HG03354 (cell line): ENCODE measurements at regions not wholly inside any gene's neighbourhood (a gene's known extent, or its start where the extent isn't known, plus 50 kb on each side); places are given as distances from the start of the nearest gene placed in this dataset.
"Not testable (repeated sequence)": the region's sequence is repeated elsewhere in the genome, so short reads cannot be mapped to it uniquely, and the experiment has no call there.

Experiments used
- ATAC-seq: cut with Tn5 transposase; IDR thresholded peaks from one replicate; pipeline ENCODE4 v1.9.1; 2021; ENCODE audit warnings: mild to moderate bottlenecking; ENCODE audit not compliant: unreplicated experiment, poor library complexity, severe bottlenecking

DNA sequence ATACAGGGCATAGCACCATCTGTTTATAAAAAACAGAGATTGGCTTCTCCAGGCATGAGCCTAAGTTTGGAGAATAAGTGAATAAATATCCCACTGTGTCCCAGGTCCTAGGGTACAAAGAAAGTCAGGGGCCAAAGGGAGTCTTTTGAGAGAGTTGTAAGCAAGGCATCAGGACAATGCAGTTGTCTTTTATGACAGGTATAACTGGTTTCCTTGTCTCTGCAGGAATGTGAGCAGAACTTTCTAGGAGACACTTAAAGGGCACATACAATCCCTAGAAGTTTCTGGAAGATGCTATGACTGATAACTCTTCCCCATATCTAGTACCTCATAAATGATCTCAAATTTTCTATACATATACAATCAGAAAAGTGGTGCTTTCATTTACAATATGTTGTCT, 245.6 kb upstream of the RGMB start:
- no peak for ATAC-seq

DNA sequence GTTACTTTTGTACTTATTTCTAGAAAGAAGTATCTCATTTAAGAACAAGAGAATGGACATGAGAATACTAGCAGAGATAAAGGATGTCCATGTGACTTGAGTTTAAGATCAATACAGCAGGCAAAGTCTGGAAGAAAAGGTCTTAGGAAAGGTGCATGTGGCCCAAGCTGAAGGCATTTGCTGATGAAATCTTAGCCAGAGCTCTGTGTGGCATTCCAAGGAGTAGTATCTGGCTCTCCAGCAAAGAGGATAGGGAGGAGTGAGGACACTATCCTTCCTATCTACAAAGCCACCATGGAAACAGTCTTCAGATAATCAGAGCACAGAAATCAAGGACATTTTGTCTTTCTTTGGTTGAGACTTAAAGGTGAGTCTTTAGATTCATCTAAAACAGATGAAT, 244.1 kb upstream of the RGMB start:
- ATAC-seq: no peak

DNA sequence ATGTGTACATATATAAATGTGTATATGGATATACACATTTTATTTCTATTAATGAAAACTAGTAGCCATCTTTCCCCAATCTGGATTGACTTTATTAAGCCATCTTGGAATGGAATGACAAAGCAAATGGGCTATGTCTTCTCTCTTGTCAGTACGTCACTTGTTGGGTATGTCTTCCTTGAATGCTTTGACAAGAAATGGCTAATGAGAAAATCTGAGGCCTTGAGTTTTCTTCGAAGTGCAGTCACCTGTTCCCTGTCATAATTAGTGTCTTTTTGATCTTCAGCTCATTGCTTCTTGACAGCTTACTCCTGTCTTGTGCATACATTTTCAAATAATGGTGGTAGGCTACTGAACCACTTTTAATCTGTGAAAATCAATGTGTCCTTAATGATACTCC, 243.2 kb upstream of the RGMB start:
- no peak for ATAC-seq

DNA sequence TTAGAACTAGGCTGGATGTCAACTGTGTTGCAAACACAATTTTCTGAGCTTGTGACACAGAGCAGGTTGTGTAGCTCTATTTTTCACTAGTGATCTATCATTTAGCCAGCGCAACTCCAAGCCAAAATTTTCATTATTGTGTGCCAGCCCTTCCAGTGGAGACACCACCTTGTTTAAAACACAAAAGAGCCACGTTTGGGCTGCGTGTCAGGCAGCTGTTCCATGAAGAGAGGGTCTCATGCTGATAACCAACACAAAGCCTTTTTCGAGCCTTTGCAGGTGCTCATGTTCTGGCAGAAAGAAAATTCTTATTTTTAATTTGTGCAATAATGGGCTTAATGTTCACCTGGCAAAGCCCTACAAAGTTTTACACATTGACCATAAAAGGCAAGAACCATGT, 237.6 kb upstream of the RGMB start:
- no peak for ATAC-seq

DNA sequence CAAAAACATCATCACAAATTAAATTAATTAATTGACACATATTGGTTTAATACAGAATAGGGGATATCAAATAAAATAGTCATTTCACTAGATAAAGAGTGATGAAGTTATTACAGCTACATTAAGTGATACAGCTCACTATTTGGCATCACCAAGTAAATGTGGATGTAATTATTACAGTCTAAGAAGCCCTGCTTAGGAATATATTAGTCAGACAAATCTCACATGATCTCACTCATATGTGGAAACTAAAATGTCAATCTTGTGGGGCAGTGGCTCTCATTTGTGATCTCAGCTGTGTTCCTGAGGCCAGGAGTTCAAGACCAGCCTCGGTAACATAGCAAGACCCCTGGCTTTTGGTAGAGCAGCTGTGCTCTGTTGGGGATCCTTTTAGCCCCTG, 233.4 kb upstream of the RGMB start:
- no peak for ATAC-seq

DNA sequence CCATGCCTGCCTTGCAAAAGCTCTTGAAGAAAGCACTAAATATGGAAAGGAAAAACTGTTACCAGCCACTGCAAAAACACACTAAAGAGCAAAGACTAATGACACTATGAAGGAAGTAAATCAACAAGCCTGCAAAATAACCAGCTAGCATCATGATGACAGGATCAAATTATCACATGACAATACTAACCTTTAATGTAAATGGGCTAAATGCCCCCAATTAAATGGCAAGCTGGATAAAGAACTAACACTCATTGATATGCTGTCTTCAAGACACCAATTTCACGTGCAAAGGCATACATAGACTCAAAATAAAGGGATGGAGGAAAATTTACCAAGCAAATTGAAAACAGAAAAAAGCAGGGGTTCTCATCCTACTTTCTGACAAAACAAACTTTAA, 231.8 kb upstream of the RGMB start:
- ATAC-seq: no peak

DNA sequence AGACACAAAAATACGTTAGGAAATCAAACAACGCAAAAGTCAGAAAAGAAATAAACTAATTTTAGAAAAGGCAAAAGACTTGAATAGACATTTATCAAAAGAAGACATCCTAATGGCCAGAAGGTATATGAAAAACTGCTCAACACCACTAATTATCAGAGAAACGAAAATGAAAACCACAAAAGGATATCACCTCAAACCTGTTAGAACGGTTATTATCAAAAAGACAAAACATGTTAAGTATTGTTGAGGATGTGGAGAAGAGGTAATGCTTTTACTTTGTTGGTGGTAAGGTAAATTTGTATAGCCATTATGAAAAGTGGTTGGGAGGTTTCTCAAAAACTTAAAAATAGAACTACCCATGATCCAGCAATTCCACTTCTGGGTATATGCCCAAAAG, 230.0 kb upstream of the RGMB start:
- ATAC-seq: no peak

DNA sequence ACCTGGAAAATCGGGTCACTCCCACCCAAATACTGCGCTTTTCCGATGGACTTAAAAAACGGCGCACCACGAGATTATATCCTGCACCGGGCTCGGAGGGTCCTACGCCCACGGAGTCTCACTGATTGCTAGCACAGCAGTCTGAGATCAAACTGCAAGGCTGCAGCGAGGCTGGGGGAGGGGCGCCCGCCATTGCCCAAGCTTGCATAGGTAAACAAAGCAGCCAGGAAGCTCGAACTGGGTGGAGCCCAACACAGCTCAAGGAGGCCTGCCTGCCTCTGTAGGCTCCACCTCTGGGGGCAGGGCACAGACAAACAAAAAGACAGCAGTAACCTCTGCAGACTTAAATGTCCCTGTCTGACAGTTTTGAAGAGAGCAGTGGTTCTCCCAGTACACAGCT, 226.5 kb upstream of the RGMB start:
- not testable (repeated sequence) for ATAC-seq

DNA sequence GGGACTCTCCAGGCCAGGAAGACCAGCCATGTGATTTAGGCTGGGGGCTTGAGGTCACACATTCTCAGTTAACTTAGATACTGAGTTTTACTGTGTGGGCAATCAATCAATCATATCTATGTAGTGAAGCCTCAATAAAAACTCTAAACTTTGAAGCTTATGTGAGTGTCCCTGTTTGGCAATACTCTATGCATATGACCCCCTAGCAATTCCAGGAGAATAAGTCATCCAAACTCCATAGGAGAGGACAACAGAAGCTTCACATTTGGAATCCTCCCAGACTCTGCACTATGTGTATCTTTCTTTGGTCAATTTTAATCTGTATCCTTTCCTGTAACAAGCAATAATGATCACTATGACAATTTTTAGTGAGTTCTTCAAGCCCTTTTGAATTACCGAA, 216.8 kb upstream of the RGMB start:
- ATAC-seq: no peak

DNA sequence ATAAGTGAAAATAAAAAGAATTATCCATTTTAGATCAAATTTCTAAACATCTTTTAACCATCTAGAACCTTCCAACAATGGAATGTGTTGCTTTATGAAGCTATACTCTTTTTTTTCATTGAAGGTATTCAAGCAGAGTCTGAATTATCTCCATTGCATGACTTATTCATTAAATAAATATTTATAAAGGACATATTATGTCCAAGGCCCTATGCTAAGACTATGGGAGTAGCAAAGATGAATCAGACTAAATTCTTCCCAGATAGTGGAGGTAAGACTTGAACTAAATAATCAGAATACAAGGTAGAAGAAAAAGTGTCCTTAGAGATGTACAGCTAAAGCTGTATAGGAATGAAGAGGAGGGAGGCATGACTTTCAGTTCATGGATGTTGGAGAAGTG, 215.5 kb upstream of the RGMB start:
- ATAC-seq: no peak

DNA sequence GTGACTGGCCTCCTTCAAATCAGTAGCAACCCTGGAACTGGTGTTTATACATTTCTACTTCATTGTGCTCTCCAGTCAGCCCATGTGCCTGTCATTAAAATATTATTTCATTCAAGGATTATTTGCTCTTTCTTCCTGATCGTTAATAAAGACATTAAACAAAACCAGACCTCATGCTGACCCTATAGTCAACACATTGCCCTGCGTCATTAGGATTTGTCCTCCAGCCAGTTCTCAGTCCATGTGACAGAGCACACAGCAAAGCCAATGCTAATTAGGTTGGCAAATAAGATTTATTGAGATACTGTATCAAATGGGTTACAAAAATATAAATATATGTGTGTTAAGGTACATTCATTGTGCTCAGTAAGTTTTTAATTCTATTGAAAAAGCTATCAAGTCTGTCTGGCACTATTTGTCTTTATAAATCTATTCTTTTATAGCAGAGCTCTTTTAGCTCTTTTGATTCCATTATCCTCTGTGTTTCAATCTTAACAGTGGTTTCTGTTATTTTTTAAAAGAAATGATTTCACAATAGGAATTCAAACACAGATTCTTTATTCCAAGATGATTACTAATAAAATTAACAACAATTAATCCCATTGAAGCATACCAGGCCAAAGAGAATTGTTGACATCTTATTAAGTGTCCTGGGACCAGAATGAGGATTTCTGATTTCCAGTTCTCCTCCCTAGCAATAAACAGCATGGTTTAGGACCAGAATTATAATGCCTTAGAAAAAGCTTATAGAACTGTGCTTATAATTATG, 209.4 kb upstream of the RGMB start:
- ATAC-seq: no peak

DNA sequence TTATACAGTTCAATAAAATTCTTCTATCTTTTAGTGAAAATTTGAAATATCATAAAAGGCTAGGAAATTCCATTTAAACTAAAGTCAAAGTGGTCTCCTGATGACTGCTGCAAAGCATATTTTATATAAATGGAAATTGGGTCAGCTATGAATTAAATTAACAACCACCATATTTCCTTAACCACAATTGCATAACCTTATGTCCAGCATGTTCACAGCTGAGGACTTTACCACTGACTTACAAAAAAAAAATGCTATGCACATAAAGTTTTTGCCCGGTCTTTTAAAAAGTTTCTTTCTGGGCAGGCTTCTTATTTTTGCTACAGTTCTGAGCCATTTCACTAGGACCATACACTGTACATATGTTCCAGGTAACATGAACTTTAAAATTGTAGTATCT, 208.6 kb upstream of the RGMB start:
- ATAC-seq: no peak

DNA sequence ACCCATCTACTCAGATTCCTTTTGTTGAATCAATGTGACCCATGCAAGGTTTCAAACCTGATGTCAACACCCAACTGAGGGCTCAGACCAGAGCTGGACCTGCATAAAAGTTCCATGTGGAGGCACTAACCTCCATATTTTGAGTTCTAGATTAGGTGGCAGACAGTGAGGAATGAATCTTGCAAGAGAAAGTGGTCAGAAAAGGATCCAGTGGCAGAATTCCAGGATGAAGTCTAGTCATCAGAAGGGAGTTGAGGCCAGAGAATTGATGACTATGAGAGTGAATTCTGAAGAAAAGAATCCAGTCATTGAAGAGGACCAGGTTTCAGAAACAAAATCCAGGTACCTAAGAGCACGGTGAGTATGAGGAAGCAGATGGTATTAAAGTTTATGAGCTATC, 205.1 kb upstream of the RGMB start:
- ATAC-seq: no peak

DNA sequence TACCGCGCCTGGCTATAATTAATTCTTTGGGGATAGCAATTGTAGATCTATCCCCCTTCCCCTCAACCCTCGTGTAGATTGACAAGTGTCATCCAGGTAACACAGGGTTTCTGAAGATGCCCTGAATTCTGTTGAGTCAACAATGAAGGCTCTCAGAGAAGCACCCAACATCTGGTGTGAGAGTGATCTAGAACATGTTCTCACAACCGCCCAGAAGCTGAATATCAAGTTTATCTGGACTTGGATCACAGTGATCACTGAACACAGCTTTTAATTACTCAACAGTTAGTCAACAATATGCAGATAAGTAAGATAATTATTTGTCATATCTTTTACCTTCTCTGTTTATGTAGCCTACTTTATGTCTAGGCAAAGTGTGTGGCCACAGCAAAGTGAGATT, 204.2 kb upstream of the RGMB start:
- no peak for ATAC-seq

DNA sequence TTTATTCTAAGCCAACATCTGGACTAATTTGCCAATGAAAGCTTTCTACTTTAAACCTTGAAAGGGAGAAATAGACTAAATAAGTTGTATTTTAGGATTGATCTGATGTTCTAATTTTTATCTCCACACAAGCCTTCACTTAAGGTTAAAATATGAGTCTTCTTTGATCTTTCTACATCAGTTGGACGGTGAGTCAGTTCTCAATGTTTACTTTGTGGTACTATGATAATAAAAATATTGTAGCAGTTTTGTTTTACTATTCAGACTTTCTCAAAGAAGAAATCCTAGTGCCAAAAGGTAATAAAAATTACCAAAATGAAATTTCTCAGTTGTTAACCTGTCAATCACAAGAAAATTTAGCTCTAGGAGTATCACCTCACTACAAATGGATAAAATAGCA, 203.5 kb upstream of the RGMB start:
- ATAC-seq: no peak

DNA sequence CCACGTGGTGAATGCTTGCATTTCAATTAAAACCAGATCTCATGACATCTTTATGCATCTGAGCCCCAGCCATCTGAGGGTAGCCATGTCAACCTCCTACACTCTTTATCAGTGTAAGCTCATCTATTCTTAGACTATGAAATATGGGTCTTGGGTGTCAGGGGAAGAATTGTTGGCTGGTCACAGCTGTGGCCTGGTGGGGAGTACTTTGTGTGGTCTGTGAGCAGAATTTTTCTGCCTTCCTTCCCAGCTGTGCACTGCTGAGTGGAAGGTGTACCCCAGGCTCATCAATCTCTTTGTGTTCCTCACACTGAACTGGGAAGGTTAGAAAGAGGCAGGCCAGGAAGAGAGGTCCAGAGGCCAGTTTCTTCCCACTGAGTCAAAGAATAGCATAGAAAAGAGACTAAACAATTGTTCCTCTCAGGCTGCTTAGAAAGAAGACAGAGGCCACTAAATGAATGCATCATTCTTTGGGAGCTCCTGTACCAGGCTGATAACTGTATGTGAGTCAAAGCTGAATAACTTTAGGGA, 202.7 kb upstream of the RGMB start:
- no peak for ATAC-seq

DNA sequence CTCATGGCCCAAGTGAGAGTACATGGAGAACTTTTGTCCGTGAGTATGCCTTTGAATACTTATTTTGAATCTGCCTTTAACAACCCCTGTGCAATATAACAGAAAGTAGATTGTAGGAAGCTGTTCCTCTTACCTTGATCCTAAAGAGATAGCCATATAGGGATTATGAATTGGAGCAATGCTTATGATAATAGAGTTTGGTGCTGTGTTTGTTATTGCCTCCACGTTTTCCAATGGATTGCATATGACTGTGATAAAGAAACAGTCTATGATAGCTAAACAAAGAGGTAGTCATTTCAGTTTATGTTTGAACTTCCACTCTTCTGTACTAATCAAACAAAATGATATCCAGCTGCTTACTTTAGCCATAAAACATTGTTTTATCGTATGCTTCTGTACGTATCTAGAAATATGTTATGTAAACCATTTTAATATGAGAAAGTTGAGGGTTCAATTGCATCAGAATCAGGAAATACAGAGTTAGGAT, 199.6 kb upstream of the RGMB start:
- ATAC-seq: no peak

DNA sequence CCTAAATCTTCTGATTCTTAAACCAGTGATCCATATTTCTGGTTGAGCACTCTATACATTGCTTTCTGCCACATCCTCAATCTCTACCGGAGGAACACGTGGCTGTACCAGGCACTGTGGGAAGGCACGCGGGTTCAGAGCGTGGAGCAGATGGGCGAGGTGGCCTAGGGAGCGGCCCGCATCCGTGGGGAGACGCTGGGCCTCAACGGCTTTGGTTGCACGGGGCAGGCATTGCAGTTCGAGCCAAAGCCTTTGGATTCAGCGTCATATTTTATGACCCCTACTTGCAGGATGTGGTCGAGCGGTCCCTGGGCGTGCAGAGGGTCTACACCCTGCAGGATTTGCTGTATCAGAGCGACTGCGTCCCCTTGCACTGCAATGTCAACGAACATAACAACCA, 197.2 kb upstream of the RGMB start:
- ATAC-seq: no peak

DNA sequence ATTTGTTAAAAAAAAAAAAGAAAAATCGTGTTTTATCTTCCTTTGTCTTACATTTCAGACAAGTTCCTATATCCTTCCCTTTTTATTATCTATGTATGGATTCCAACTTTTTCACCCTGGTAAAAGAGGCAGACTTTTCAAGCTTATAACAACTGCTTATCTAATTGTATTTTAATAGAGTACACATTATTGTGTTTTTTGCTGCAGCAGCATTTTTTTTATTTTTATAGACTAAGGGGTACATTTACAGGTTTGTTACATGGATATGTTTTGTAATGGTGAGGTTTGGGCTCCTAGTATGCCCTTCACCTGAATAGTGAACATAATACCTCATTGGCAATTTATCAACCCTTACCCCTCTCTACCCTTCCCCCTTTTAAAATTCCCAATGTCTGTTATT, 195.0 kb upstream of the RGMB start:
- no peak for ATAC-seq

DNA sequence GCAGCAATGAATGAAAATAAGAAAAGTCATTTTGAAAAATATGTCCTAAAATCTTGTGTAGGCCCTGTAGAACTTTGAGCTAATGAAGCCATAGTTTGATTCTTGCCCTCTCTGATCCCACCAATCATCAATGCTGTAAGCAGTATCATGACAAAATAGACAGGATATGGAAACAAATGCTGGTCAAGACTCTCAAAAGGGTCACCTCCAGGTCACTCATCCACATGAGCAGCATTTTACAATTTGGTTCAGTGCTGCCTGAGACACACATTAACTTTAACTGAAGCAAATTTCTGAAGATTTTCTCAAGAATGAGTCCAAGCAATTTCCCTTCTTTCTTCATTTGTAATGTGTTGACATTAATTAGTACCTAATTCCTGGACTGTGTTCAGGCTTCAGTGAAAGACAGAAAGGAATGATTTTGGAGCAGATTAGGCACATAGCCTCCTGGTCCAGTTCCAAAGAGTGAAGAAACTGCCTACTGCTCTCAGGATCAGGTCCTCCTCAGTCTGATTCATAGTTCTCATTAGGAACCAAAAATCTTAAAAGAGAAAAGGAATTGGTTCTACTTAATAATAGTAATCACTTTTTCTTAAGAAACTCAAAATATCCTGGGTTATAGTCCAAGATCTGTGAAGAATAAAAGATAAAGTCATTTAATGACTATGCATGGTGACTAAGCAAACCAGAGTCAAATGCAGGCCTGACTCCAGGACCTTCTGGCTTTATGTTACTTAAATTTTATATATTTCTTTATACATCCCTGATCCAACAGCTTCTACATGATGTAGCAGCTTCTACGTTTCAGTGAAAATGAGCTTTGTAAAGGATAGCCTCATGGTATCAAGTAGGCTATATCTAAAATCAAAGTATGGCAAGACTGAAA, 192.1 kb upstream of the RGMB start:
- ATAC-seq: no peak

DNA sequence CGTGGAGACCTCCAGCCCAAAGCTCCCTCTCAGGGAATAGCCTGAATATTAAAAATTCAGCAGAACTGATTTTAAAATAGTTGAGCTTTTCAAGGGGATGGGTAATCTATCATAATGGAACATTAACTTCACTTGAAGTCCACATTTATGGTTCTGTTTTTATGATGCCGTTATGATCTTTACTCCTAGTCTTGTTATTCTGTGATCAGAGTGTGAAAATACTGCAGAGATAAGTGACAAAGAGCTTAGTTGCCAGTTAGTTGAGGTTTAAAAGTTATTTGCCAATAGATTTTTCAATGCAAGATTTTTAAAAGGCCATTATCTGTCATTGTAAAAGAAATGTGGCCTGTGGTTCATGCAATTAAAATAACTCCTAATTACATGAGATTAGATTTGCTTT, 189.9 kb upstream of the RGMB start:
- ATAC-seq: no peak
